ENCODE measurements at regions not wholly inside any gene's neighbourhood (a gene's known extent, or its start where the extent isn't known, plus 50 kb on each side); places are given as distances from the start of the nearest gene placed in this dataset.

DNA sequence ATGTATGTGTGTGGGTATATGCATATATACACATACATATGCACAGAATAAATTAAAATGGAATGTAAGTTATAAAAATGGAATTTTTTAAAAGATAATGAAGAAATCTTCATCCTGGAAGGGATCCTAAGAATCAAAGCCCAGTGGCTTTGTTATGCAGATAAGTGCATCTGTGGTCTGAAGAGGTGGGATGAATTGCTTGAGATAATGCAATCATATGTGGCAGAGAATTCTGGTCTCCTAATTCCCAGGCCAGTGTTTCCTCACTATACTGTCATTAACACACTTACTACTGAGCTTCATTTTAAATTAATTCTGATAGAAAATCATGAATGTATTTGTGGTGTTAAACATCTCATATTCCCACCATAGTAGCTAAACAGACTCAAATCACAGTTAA is 86.7 kb upstream of the PRMT6 start:
- no peak for DNase-seq (ENCODE audit: low read depth)
- TF ChIP-seq, protein P1, sequence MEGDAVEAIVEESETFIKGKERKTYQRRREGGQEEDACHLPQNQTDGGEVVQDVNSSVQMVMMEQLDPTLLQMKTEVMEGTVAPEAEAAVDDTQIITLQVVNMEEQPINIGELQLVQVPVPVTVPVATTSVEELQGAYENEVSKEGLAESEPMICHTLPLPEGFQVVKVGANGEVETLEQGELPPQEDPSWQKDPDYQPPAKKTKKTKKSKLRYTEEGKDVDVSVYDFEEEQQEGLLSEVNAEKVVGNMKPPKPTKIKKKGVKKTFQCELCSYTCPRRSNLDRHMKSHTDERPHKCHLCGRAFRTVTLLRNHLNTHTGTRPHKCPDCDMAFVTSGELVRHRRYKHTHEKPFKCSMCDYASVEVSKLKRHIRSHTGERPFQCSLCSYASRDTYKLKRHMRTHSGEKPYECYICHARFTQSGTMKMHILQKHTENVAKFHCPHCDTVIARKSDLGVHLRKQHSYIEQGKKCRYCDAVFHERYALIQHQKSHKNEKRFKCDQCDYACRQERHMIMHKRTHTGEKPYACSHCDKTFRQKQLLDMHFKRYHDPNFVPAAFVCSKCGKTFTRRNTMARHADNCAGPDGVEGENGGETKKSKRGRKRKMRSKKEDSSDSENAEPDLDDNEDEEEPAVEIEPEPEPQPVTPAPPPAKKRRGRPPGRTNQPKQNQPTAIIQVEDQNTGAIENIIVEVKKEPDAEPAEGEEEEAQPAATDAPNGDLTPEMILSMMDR (conservative IDR thresholded peaks at IDR 0.05; ENCODE audit: low read length): no peak
- H3K4me3 ChIP-seq (ENCODE audit: low read length): no peak overlapping the region

DNA sequence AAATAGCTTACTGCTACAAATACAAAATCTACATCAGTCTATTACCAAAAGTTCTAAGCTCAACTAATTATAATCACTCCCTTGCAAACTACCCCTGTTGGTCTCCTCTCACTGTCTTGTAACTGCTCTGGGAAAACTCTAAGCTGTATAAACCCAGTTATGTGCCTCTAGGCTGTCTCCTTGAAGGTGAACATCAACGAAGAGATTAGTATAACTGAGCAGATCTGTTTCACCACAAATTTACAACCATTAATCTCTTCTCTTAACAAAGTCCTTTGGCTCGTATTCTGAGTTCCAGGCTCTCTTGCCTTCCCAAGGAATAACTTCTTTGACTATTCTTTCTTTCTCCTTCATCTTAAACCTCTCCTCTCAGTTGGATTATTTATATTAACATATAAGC is 84.4 kb upstream of the PRMT6 start:
- TF ChIP-seq, protein P1 (conservative IDR thresholded peaks at IDR 0.05; ENCODE audit: low read length): no peak
- no peak overlapping the region for H3K4me3 ChIP-seq (ENCODE audit: low read length)
- DNase-seq (ENCODE audit: low read depth): no peak

DNA sequence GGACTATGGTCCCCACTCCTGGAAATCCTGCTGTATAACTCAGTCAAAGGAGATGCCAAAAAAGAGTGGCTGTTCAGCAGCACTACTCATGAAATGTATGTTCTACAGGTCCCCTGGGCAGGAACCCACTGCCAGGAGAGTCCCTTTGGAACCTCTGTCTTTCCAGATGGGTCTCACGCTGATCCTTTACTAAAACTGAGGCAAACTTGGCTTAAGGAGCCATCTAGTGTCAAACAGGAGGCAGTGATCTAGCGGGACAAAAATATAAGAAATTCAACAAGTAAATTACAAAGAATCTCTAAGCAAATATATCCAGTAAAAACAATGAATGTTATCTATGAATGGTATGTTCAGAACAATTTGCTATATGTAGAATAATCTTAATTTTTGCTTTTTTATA is 80.5 kb upstream of the PRMT6 start:
- TF ChIP-seq, protein P1 (conservative IDR thresholded peaks at IDR 0.05; ENCODE audit: low read length): peak; percentile 20; the same call in 1 of the 2 replicates
- no peak overlapping the region for H3K4me3 ChIP-seq (ENCODE audit: low read length)
- DNase-seq (ENCODE audit: low read depth): no peak

DNA sequence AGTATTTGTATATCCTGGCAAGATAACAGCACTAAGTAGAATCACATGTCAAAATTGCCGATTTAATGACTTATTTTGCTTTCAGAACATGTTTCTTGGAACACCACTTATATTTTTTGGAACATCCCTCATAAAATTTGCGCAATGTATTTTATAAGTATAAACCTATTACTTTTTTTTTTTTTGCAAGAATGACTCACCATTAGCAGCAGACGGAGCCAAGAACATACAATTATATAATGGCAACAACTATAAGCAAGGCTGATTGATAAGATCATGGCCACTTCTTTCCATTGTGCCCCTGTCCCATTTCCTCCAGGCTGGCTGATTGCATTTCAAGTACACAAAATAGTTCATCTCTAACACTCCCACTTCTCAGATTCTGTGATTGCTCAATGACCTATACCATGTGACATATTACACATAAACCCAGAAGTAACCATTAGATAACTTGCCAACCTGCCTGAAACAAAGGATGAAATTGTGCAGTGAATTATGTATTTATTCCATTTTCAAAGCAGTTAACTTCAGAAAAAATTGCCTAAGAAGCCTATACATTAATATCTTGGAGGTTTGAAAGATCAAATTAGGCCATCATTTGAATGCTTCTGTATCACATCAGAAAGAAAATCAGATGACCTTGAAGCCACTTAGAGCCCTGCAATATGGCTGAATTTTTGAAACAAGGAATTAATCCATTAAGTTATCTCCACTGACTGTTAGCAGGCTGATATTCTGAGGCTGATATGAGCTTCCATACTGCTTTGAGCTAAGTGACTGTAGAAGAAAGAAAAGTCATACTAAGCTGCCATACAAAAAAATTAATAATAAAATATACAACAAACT is 77.8 kb upstream of the PRMT6 start:
- TF ChIP-seq, protein P1 (conservative IDR thresholded peaks at IDR 0.05; ENCODE audit: low read length): no peak
- DNase-seq (ENCODE audit: low read depth): peak; percentile 37
- no peak overlapping the region for H3K4me3 ChIP-seq (ENCODE audit: low read length)

DNA sequence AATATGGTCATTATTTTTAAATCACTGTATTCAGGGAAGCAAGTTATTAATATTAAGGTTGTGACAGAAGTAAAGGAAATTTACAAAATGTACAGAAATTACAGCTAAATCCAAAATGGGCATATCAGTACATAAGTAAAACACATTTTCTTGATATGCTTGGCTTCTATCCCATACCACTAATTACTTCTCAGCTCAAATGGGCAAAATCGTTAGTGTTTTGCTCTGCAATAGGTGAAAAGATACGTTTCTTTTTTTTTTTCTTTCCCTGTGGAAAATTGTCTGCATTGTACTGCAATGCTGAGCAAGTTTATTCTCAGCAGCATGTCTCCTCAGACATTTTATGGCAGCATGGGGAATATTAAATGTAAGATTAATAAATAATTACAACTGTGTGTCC is 77.1 kb upstream of the PRMT6 start:
- TF ChIP-seq, protein P1 (conservative IDR thresholded peaks at IDR 0.05; ENCODE audit: low read length): no peak
- no peak overlapping the region for H3K4me3 ChIP-seq (ENCODE audit: low read length)
- DNase-seq (ENCODE audit: low read depth): no peak

DNA sequence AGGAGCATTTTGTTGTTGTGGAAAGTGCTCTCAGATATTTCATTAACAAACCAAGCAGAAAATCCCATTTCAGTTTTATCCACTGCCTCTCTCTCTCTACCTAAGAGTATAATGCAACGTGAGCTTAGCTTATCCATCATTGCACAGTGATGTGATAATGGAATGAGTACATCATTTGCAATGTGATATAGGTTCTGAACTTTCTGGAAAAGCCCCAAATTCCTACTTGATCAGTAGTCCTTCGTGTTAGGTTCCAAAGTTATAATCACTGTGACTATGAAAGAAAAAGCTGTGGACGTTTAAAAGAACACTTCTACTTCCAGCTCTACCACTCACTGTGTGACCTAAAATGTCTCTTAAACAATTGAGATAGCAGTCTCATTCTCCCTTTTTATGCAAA is 76.4 kb upstream of the PRMT6 start:
- no peak for DNase-seq (ENCODE audit: low read depth)
- no peak overlapping the region for H3K4me3 ChIP-seq (ENCODE audit: low read length)
- TF ChIP-seq, protein P1 (conservative IDR thresholded peaks at IDR 0.05; ENCODE audit: low read length): no peak

DNA sequence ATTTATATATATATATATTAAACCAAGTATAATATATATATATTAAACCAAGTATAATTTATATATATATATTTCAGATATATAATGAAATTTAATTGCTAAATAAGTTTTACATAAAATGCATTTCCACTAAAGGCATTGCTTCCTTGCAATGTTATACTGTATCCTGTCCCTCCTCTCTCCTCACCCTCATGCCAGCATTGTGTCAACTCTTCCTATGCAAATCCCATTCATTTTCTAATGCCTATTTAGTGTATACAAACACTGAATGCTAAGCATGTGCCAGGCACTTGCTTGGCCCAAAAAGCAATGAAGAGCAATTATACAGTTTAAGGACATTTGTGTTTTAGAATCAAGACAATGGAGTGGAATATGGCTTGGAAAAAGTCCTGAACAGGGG is 71.7 kb upstream of the PRMT6 start:
- TF ChIP-seq, protein P1 (conservative IDR thresholded peaks at IDR 0.05; ENCODE audit: low read length): no peak
- DNase-seq (ENCODE audit: low read depth): no peak
- H3K4me3 ChIP-seq (ENCODE audit: low read length): no peak overlapping the region
